ENCODE measurements at regions not wholly inside any gene's neighbourhood (a gene's known extent, or its start where the extent isn't known, plus 50 kb on each side); places are given as distances from the start of the nearest gene placed in this dataset.

- TF ChIP-seq GMEB1 (CRISPR knock-in tag; IDR thresholded peaks at IDR 0.05) (no peak), ETS1 (conservative IDR thresholded peaks at IDR 0.05; ENCODE audit: control insufficient read depth, low read depth, low read length) (no peak), ZBTB12 (CRISPR knock-in tag; IDR thresholded peaks at IDR 0.05) (no peak), CREM (IDR thresholded peaks at IDR 0.05; ENCODE audit: low read depth) (no peak), ZNF584 (CRISPR knock-in tag; IDR thresholded peaks at IDR 0.05; ENCODE audit: low read depth) (no peak), ATF2 (CRISPR knock-in tag; IDR thresholded peaks at IDR 0.05) (no peak), CBX5 (IDR thresholded peaks at IDR 0.05; ENCODE audit: borderline replicate concordance, low read depth) (no peak), ZBTB40 (IDR thresholded peaks at IDR 0.05) (peak; percentile 28; the same call in 1 of the 2 replicates), ZBTB40 (CRISPR knock-in tag; IDR thresholded peaks at IDR 0.05) (no peak), ZNF24 (IDR thresholded peaks at IDR 0.05) (no peak), ZNF830 (CRISPR knock-in tag; IDR thresholded peaks at IDR 0.05) (no peak), HBP1 (CRISPR knock-in tag; IDR thresholded peaks at IDR 0.05) (no peak)
These were observed 134.7 kb upstream of the MGAT5 start (continued) for GRCh38 chr2:134119117-134119712.
